Thyroid gland (tissue), 4 donors: ENCODE measurements at regions not wholly inside any gene's neighbourhood (a gene's known extent, or its start where the extent isn't known, plus 50 kb on each side); places are given as distances from the start of the nearest gene placed in this dataset.

Source experiments
- POLR2A ChIP-seq, 2 donors: fragments of 450-650 bp; IDR thresholded peaks; one replicate each; pipeline ENCODE4 v1.6.1; 2017; ENCODE audit warnings: antibody characterized with exemption in 2 of 2, mild to moderate bottlenecking in 2 of 2, moderate library complexity in 1 of 2
- TF ChIP-seq, protein P1 (sequence below), 6 experiments: fragments of 200-600 bp in 3 of 6; fragments of 450-650 bp in 3 of 6; sonication (generic) in 3 of 6; IDR thresholded peaks; one replicate each; pipeline ENCODE4 v1.5.1; 2016 to 2019; ENCODE audit warnings: antibody characterized with exemption in 6 of 6, mild to moderate bottlenecking in 2 of 6, inconsistent platforms in 1 of 6, moderate library complexity in 1 of 6

DNA sequence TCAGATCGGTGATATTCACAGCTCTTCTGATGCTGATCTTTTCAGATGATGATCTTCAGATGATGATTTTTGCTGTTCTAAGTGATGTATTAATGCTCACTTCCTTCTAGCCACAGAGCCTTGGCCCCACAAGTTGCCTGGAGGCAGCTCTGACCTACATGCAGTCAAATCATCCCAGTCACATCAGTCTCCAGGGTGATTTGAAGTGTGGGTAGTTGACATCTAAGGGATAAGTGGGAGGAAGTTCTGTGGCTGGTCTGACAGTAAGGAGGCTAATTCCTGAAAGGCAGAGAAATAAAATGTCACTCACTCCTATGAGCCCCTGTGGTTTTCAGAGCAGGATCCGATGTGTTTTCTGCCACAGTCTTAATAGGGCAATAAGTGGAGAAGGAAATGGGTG is 79.8 kb upstream of the RPL34 start:
- TF ChIP-seq, protein P1, sequence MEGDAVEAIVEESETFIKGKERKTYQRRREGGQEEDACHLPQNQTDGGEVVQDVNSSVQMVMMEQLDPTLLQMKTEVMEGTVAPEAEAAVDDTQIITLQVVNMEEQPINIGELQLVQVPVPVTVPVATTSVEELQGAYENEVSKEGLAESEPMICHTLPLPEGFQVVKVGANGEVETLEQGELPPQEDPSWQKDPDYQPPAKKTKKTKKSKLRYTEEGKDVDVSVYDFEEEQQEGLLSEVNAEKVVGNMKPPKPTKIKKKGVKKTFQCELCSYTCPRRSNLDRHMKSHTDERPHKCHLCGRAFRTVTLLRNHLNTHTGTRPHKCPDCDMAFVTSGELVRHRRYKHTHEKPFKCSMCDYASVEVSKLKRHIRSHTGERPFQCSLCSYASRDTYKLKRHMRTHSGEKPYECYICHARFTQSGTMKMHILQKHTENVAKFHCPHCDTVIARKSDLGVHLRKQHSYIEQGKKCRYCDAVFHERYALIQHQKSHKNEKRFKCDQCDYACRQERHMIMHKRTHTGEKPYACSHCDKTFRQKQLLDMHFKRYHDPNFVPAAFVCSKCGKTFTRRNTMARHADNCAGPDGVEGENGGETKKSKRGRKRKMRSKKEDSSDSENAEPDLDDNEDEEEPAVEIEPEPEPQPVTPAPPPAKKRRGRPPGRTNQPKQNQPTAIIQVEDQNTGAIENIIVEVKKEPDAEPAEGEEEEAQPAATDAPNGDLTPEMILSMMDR (IDR thresholded peaks at IDR 0.05) = no peak
- TF ChIP-seq POLR2A (IDR thresholded peaks at IDR 0.05) = no peak
